ENCODE measurements at regions not wholly inside any gene's neighbourhood (a gene's known extent, or its start where the extent isn't known, plus 50 kb on each side); places are given as distances from the start of the nearest gene placed in this dataset.

- Histone ChIP-seq H3K9me2 (replicated peaks; ENCODE audit: control insufficient read depth, low read length) (no peaks in the 10 kb centered on the region), H3K27ac (ENCODE audit: low read depth, low read length) (no peak overlapping the region), H3K79me2 (ENCODE audit: control insufficient read depth, low read length) (no peaks in the 10 kb centered on the region), H3K4me3 (ENCODE audit: low read length) (no peak overlapping the region), H3K9me3 (ENCODE audit: control insufficient read depth, insufficient read depth, low read length) (no peaks in the 10 kb centered on the region), H3K4me1 (ENCODE audit: control insufficient read depth, low read length) (0 out of 2 replicates have a peak, but pooled peaks cover 4% of the 10 kb centered on the region), H3K27me3 (ENCODE audit: control insufficient read depth, low read length) (peaks cover 20% of the 10 kb centered on the region), H3F3A (ENCODE audit: control insufficient read depth, insufficient read depth) (no peaks in the 10 kb centered on the region), H4K20me1 (ENCODE audit: control insufficient read depth, insufficient read depth, low read depth, low read length) (no peaks in the 10 kb centered on the region; the same call in 1 of the 2 replicates), H3K4me2 (ENCODE audit: low read length) (no peak overlapping the region), H3K36me3 (ENCODE audit: control insufficient read depth, low read length) (no peaks in the 10 kb centered on the region)
- TF ChIP-seq CTCF (IDR thresholded peaks at IDR 0.05; ENCODE audit: low read depth, low read length, poor library complexity, severe bottlenecking) (no peak), EZH2phosphoT487 (IDR thresholded peaks at IDR 0.05; ENCODE audit: borderline replicate concordance, low read length) (no peak)
Observed at GRCh38 chr1:38221006-38221649, 174.5 kb upstream of the POU3F1 start.

- Histone ChIP-seq H3K4me2 (ENCODE audit: low read length) (no peak overlapping the region), H3K79me2 (ENCODE audit: control insufficient read depth, low read length) (no peaks in the 10 kb centered on the region), H3K9me3 (ENCODE audit: control insufficient read depth, insufficient read depth, low read length) (no peaks in the 10 kb centered on the region), H3K27me3 (ENCODE audit: control insufficient read depth, low read length) (peaks cover 20% of the 10 kb centered on the region), H3K27ac (ENCODE audit: low read depth, low read length) (no peak overlapping the region), H3K9me2 (replicated peaks; ENCODE audit: control insufficient read depth, low read length) (no peaks in the 10 kb centered on the region), H3K4me1 (ENCODE audit: control insufficient read depth, low read length) (0 out of 2 replicates have a peak, but pooled peaks cover 4% of the 10 kb centered on the region), H3K36me3 (ENCODE audit: control insufficient read depth, low read length) (no peaks in the 10 kb centered on the region), H4K20me1 (ENCODE audit: control insufficient read depth, insufficient read depth, low read depth, low read length) (no peaks in the 10 kb centered on the region; the same call in 1 of the 2 replicates), H3K4me3 (ENCODE audit: low read length) (no peak overlapping the region), H3F3A (ENCODE audit: control insufficient read depth, insufficient read depth) (no peaks in the 10 kb centered on the region)
- TF ChIP-seq EZH2phosphoT487 (IDR thresholded peaks at IDR 0.05; ENCODE audit: borderline replicate concordance, low read length): no peak
- TF ChIP-seq CTCF (IDR thresholded peaks at IDR 0.05; ENCODE audit: low read depth, low read length, poor library complexity, severe bottlenecking): no peak
Observed at GRCh38 chr1:38217316-38217715, 170.7 kb upstream of the POU3F1 start.

- H3F3A ChIP-seq (ENCODE audit: control insufficient read depth, insufficient read depth): no peaks in the 10 kb centered on the region
- H3K36me3 ChIP-seq (ENCODE audit: control insufficient read depth, low read length): no peaks in the 10 kb centered on the region
- peaks cover under 1% of the 10 kb centered on the region; the same call in 1 of the 2 replicates for H3K27me3 ChIP-seq (ENCODE audit: control insufficient read depth, low read length)
- no peaks in the 10 kb centered on the region for H3K79me2 ChIP-seq (ENCODE audit: control insufficient read depth, low read length)
- no peaks in the 10 kb centered on the region for H4K20me1 ChIP-seq (ENCODE audit: control insufficient read depth, insufficient read depth, low read depth, low read length)
- peaks cover 11% of the 10 kb centered on the region for H3K4me1 ChIP-seq (ENCODE audit: control insufficient read depth, low read length)
- H3K4me3 ChIP-seq (ENCODE audit: low read length): no peak overlapping the region
- H3K4me2 ChIP-seq (ENCODE audit: low read length): no peak overlapping the region; the same call in 1 of the 2 replicates
- TF ChIP-seq CTCF (IDR thresholded peaks at IDR 0.05; ENCODE audit: low read depth, low read length, poor library complexity, severe bottlenecking): no peak
- TF ChIP-seq EZH2phosphoT487 (IDR thresholded peaks at IDR 0.05; ENCODE audit: borderline replicate concordance, low read length): no peak
- H3K9me3 ChIP-seq (ENCODE audit: control insufficient read depth, insufficient read depth, low read length): no peaks in the 10 kb centered on the region
- H3K9me2 ChIP-seq (replicated peaks; ENCODE audit: control insufficient read depth, low read length): no peaks in the 10 kb centered on the region
- no peak overlapping the region for H3K27ac ChIP-seq (ENCODE audit: low read depth, low read length)
Observed at GRCh38 chr1:38213646-38214434, 167.2 kb upstream of the POU3F1 start.

Measured in DOHH2 (cell line).